ENCODE measurements at regions not wholly inside any gene's neighbourhood (a gene's known extent, or its start where the extent isn't known, plus 50 kb on each side); places are given as distances from the start of the nearest gene placed in this dataset.

DNA sequence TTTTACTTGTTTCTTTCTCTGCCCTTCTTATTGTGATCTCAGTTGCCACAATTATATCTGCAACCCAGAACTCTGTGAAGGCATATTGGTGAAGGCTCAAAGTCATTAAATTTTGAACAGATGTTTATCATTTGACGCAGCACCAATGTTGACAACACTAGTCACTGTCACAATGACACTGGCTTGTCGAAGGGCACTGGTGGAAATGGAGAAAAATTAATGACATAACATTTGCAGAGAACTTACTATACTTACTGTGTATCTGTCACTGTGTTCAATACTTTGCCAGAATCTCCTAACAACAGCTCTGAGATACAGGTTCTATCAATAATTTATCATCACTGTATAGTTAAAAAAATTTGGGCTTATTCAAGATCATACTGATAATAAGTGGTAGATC, 1213.7 kb downstream of the NCAM2 start:
- H3K4me2 ChIP-seq (ENCODE audit: low read depth, low read length, poor library complexity, severe bottlenecking) = no peak overlapping the region
- DNase-seq = no peak
- no peak overlapping the region for H3K9ac ChIP-seq (ENCODE audit: low read length)
- H3K27me3 ChIP-seq (ENCODE audit: low read length) = no peaks in the 10 kb centered on the region
- H3K79me2 ChIP-seq (ENCODE audit: low read length) = no peaks in the 10 kb centered on the region
- H3K36me3 ChIP-seq (ENCODE audit: insufficient read depth, low read length) = no peaks in the 10 kb centered on the region
- no peak overlapping the region for H3K27ac ChIP-seq (ENCODE audit: low read length)
- no peaks in the 10 kb centered on the region for H3K9me2 ChIP-seq (replicated peaks; ENCODE audit: insufficient read depth, low read length)
- no peaks in the 10 kb centered on the region for H4K20me1 ChIP-seq (ENCODE audit: insufficient read depth, low read depth, low read length)
- H3K9me3 ChIP-seq (ENCODE audit: low read length) = peaks cover 27% of the 10 kb centered on the region
- H2AFZ ChIP-seq (ENCODE audit: low read length) = no peak overlapping the region
- H3K4me1 ChIP-seq (ENCODE audit: low read length) = no peaks in the 10 kb centered on the region
- H3K4me3 ChIP-seq (ENCODE audit: low read length) = no peak overlapping the region

DNA sequence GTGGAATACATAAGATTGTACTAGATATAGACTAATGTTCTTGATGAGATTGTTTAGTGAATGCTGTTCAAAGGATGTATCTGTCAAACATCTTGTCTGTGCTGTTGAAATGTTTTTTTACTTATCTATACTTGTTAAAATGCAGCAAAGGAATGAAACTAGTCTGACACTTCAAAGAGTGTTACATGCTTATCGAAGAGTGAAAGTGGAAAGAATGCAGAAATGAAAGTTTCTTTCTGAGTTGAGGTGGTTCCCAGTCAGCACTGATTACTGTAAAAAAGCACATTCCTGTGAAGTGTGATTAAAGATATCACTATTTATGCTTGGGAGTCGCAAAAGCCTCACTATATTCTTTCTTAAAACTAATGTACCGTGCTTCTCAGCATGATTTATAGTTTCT, 1225.2 kb downstream of the NCAM2 start:
- no peak for DNase-seq
- peaks cover 23% of the 10 kb centered on the region for H3K9me3 ChIP-seq (ENCODE audit: low read length)
- H3K36me3 ChIP-seq (ENCODE audit: insufficient read depth, low read length) = no peaks in the 10 kb centered on the region
- H3K27ac ChIP-seq (ENCODE audit: low read length) = no peak overlapping the region
- no peaks in the 10 kb centered on the region for H3K79me2 ChIP-seq (ENCODE audit: low read length)
- H3K9me2 ChIP-seq (replicated peaks; ENCODE audit: insufficient read depth, low read length) = no peaks in the 10 kb centered on the region
- H3K4me2 ChIP-seq (ENCODE audit: low read depth, low read length, poor library complexity, severe bottlenecking) = no peak overlapping the region
- H3K4me3 ChIP-seq (ENCODE audit: low read length) = no peak overlapping the region
- no peaks in the 10 kb centered on the region for H3K4me1 ChIP-seq (ENCODE audit: low read length)
- H2AFZ ChIP-seq (ENCODE audit: low read length) = no peak overlapping the region
- no peaks in the 10 kb centered on the region for H4K20me1 ChIP-seq (ENCODE audit: insufficient read depth, low read depth, low read length)
- H3K9ac ChIP-seq (ENCODE audit: low read length) = no peak overlapping the region
- H3K27me3 ChIP-seq (ENCODE audit: low read length) = no peaks in the 10 kb centered on the region

DNA sequence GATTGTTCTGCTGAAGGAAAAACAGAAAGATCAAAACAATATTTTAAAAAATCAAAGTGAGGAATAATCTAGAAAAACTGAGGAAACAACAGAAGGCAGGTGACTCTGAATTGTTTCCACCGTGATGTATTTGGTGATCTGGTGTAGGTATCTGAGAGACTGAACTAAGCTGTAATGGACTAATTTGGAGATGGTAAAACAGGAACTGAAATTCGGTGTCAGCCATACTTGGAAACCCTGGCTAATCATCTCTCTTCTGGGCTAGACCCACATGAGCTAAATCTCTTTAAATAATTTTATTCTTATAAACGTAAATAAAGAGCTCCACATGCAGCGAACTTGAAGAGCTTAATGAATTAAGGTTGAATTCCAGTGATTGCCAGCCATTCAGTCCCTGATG, 1226.1 kb downstream of the NCAM2 start:
- H3K36me3 ChIP-seq (ENCODE audit: insufficient read depth, low read length) = no peaks in the 10 kb centered on the region
- DNase-seq = no peak
- no peak overlapping the region for H3K27ac ChIP-seq (ENCODE audit: low read length)
- H3K9ac ChIP-seq (ENCODE audit: low read length) = no peak overlapping the region
- H3K4me1 ChIP-seq (ENCODE audit: low read length) = no peaks in the 10 kb centered on the region
- no peaks in the 10 kb centered on the region for H3K27me3 ChIP-seq (ENCODE audit: low read length)
- H3K4me3 ChIP-seq (ENCODE audit: low read length) = no peak overlapping the region
- no peak overlapping the region for H3K4me2 ChIP-seq (ENCODE audit: low read depth, low read length, poor library complexity, severe bottlenecking)
- H4K20me1 ChIP-seq (ENCODE audit: insufficient read depth, low read depth, low read length) = no peaks in the 10 kb centered on the region
- no peak overlapping the region for H2AFZ ChIP-seq (ENCODE audit: low read length)
- H3K9me2 ChIP-seq (replicated peaks; ENCODE audit: insufficient read depth, low read length) = no peaks in the 10 kb centered on the region
- peaks cover 24% of the 10 kb centered on the region for H3K9me3 ChIP-seq (ENCODE audit: low read length)
- no peaks in the 10 kb centered on the region for H3K79me2 ChIP-seq (ENCODE audit: low read length)

DNA sequence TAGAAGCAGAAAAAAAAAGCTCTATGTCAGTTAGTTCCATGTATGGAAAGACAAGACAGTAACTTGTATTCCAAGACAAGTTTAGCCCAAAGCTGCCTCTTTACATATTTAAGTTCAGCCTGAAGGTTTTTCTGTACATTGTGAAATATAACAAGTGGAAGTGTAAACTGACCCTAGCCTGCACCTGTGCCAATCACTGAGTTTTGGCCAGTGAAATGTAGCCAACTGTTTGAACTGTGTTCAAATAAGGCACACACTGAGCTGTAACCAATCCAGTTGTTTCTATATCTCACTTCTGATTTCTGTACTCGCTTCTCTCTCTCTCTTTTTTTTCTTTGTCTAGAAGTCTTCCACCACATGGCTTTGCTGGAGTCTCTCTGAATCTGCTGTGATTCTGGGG, 1227.1 kb downstream of the NCAM2 start:
- no peaks in the 10 kb centered on the region for H4K20me1 ChIP-seq (ENCODE audit: insufficient read depth, low read depth, low read length)
- H3K4me1 ChIP-seq (ENCODE audit: low read length) = no peaks in the 10 kb centered on the region
- H2AFZ ChIP-seq (ENCODE audit: low read length) = no peak overlapping the region
- DNase-seq = no peak
- H3K9me2 ChIP-seq (replicated peaks; ENCODE audit: insufficient read depth, low read length) = no peaks in the 10 kb centered on the region
- H3K79me2 ChIP-seq (ENCODE audit: low read length) = no peaks in the 10 kb centered on the region
- no peak overlapping the region for H3K27ac ChIP-seq (ENCODE audit: low read length)
- no peak overlapping the region for H3K4me3 ChIP-seq (ENCODE audit: low read length)
- H3K4me2 ChIP-seq (ENCODE audit: low read depth, low read length, poor library complexity, severe bottlenecking) = no peak overlapping the region
- no peak overlapping the region for H3K9ac ChIP-seq (ENCODE audit: low read length)
- no peaks in the 10 kb centered on the region for H3K27me3 ChIP-seq (ENCODE audit: low read length)
- H3K9me3 ChIP-seq (ENCODE audit: low read length) = peaks cover 29% of the 10 kb centered on the region
- no peaks in the 10 kb centered on the region for H3K36me3 ChIP-seq (ENCODE audit: insufficient read depth, low read length)

DNA sequence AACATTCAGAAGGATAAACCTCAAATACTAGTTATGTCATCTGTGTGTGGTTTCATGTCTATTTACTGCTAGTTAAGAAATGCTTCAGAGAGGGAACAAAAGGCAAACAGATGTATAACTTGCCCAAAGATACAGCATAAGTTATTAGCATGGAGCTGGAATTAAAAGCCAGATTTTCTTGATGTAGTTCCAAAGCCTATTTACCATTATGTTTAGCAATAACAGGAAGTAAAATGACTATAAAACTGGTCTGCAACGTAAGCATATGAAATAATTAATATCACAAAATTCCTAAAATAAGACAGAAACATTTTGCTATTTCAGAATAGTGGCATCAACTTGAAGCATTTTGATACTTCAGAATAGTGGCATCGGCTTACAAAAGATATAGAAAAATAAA, 1232.8 kb downstream of the NCAM2 start:
- Histone ChIP-seq H4K20me1 (ENCODE audit: insufficient read depth, low read depth, low read length) (no peaks in the 10 kb centered on the region), H3K27me3 (ENCODE audit: low read length) (no peaks in the 10 kb centered on the region), H3K4me1 (ENCODE audit: low read length) (no peaks in the 10 kb centered on the region), H3K27ac (ENCODE audit: low read length) (no peak overlapping the region), H3K9me2 (replicated peaks; ENCODE audit: insufficient read depth, low read length) (no peaks in the 10 kb centered on the region), H3K4me3 (ENCODE audit: low read length) (no peak overlapping the region), H2AFZ (ENCODE audit: low read length) (no peak overlapping the region), H3K4me2 (ENCODE audit: low read depth, low read length, poor library complexity, severe bottlenecking) (no peak overlapping the region), H3K9ac (ENCODE audit: low read length) (no peak overlapping the region), H3K9me3 (ENCODE audit: low read length) (peaks cover 50% of the 10 kb centered on the region), H3K79me2 (ENCODE audit: low read length) (no peaks in the 10 kb centered on the region), H3K36me3 (ENCODE audit: insufficient read depth, low read length) (no peaks in the 10 kb centered on the region)
- no peak for DNase-seq

DNA sequence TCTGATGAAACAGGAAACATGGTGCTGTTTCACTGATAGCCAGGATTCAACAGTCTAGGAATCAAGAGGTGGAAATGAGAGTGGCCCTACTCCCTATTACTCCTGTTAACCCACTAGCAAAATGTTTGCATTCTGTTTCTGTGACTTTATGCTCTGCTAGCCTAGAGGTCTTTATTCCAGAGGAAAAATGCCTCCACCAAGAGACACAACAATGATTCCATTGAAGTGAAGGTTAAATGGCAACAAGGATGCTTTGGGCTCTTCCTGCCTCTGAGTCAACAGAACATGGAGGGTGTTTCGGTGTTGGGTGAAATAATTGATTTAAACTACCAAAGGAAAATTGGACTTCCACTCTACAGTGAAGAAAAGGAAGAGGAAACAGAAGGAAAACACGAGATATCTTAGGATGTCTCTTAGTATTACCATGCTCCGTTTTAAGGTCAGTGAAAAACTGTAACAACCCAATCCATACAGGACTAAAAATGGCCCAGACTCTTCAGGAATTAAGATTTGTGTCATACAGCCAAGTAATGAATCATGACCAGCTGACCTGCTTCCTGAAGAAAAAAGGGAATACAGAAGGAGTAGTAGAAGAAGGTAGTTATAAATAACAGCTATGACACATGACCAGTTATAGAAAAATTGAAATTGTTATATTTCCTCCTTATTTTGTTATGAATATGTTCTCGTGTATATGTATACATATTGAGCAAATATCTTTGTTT, 1237.8 kb downstream of the NCAM2 start:
- H3K4me2 ChIP-seq (ENCODE audit: low read depth, low read length, poor library complexity, severe bottlenecking) = no peak overlapping the region
- no peak for DNase-seq
- H2AFZ ChIP-seq (ENCODE audit: low read length) = no peak overlapping the region
- no peaks in the 10 kb centered on the region for H4K20me1 ChIP-seq (ENCODE audit: insufficient read depth, low read depth, low read length)
- no peak overlapping the region for H3K4me3 ChIP-seq (ENCODE audit: low read length)
- no peaks in the 10 kb centered on the region for H3K27me3 ChIP-seq (ENCODE audit: low read length)
- H3K79me2 ChIP-seq (ENCODE audit: low read length) = no peaks in the 10 kb centered on the region
- H3K9me2 ChIP-seq (replicated peaks; ENCODE audit: insufficient read depth, low read length) = no peaks in the 10 kb centered on the region
- no peak overlapping the region for H3K27ac ChIP-seq (ENCODE audit: low read length)
- no peak overlapping the region for H3K9ac ChIP-seq (ENCODE audit: low read length)
- no peaks in the 10 kb centered on the region for H3K4me1 ChIP-seq (ENCODE audit: low read length)
- H3K36me3 ChIP-seq (ENCODE audit: insufficient read depth, low read length) = no peaks in the 10 kb centered on the region
- peaks cover 51% of the 10 kb centered on the region for H3K9me3 ChIP-seq (ENCODE audit: low read length)

DNA sequence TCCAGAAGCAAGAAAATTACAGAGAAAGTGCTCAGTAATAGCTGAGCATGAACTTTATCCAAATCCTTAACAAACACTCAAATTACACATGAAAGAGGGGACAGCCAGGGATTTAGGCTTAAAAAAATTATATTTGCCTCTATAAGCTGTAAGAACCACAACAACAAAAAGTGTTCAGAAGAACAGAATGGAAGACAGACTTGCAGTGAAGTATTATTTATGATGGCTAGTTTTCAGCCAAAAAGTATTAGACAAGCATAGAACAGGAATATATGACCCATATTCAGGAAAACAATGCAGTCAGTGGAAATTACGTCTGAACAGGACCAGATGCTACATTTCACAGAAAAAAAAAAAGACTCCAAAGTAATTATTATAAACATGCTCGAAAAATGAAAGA, 1246.3 kb downstream of the NCAM2 start:
- Histone ChIP-seq H2AFZ (ENCODE audit: low read length) (no peak overlapping the region), H3K9me2 (replicated peaks; ENCODE audit: insufficient read depth, low read length) (no peaks in the 10 kb centered on the region), H3K9ac (ENCODE audit: low read length) (no peak overlapping the region), H3K4me2 (ENCODE audit: low read depth, low read length, poor library complexity, severe bottlenecking) (no peak overlapping the region), H3K9me3 (ENCODE audit: low read length) (peaks cover 37% of the 10 kb centered on the region), H3K4me1 (ENCODE audit: low read length) (no peaks in the 10 kb centered on the region), H3K36me3 (ENCODE audit: insufficient read depth, low read length) (no peaks in the 10 kb centered on the region), H3K4me3 (ENCODE audit: low read length) (no peak overlapping the region), H4K20me1 (ENCODE audit: insufficient read depth, low read depth, low read length) (no peaks in the 10 kb centered on the region), H3K79me2 (ENCODE audit: low read length) (no peaks in the 10 kb centered on the region), H3K27me3 (ENCODE audit: low read length) (no peaks in the 10 kb centered on the region), H3K27ac (ENCODE audit: low read length) (no peak overlapping the region)
- DNase-seq = no peak

DNA sequence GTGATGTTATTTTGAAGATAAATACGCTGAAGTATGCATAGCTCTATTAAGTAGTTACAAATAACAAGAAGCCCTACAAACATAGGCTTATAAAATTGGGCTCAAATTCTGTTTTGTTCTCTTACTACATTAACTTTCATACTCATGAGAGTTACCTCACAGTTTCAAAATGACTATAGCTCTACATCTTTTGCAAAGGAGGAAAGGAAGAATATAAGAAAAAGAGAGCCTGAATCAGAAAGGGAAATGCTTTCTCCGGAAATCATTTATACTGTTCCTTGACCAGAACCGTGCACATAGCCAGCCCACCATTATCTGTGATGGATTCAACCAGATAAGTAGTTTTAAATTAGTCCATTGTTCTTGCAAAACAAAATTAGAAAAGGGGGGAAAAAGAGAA, 1252.1 kb downstream of the NCAM2 start:
- no peaks in the 10 kb centered on the region for H4K20me1 ChIP-seq (ENCODE audit: insufficient read depth, low read depth, low read length)
- DNase-seq = no peak
- H3K4me2 ChIP-seq (ENCODE audit: low read depth, low read length, poor library complexity, severe bottlenecking) = no peak overlapping the region

More for the DNA sequence above, 1252.1 kb downstream of the NCAM2 start:
- Histone ChIP-seq H3K4me3 (ENCODE audit: low read length) (no peak overlapping the region), H3K4me1 (ENCODE audit: low read length) (no peaks in the 10 kb centered on the region), H3K27ac (ENCODE audit: low read length) (no peak overlapping the region), H3K27me3 (ENCODE audit: low read length) (no peaks in the 10 kb centered on the region), H3K9ac (ENCODE audit: low read length) (no peak overlapping the region), H3K9me2 (replicated peaks; ENCODE audit: insufficient read depth, low read length) (no peaks in the 10 kb centered on the region), H3K79me2 (ENCODE audit: low read length) (no peaks in the 10 kb centered on the region), H3K36me3 (ENCODE audit: insufficient read depth, low read length) (no peaks in the 10 kb centered on the region), H3K9me3 (ENCODE audit: low read length) (peaks cover 39% of the 10 kb centered on the region), H2AFZ (ENCODE audit: low read length) (no peak overlapping the region)

All from Karpas-422 (cell line).